ENCODE measurements at regions not wholly inside any gene's neighbourhood (a gene's known extent, or its start where the extent isn't known, plus 50 kb on each side); places are given as distances from the start of the nearest gene placed in this dataset.
A peak's percentile ranks its signal among the peaks of the same experiment; 100 is the strongest.

DNA sequence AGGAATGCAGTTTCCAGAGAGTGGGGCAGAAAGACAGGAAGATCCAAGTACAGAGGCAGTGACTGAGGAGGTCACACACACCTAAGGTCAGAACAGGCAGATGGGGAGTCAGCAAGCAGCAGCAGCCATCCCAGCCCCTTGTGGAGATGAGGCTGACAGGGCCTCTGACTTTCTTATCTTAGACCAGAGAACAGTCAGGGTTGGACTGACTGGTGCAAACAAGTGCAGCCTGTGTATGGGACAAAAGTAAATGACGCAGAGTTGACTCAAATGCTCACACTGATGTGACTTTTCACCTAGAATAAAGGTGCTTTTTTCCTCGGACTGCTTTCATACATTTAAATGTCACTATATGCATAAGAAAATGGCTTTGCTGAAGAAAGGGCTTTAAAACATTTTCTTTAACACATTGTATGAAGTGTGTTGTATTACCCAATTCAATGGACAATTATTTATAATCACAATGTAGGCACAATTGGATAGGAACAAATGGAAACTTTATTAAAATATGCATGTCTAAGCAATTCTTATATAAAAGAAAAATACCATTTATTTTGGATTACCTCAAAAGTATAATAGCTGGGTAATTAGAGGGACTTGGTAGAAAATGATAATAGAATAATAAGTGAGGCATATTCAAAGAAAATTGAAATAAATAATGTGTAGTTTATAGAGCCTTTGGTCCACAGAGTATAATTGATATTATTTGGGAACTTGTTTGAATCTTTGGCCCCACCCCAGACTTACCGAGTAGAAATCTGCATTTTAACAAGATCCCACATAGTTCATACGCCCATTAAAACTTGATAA lies 1321.5 kb upstream of the CELF4 start:
- H3K9ac ChIP-seq (ENCODE audit: low read depth, low read length, poor library complexity): no peak overlapping the region
- no peak overlapping the region for H2BK12ac ChIP-seq (ENCODE audit: low read length)
- H2AK5ac ChIP-seq (ENCODE audit: low read depth, low read length): no peak overlapping the region
- peak overlapping the region; percentile 15 for H3K14ac ChIP-seq (ENCODE audit: low read length)
- no peak overlapping the region for H2BK120ac ChIP-seq (ENCODE audit: low read depth, low read length)
- no peak overlapping the region for H3K23ac ChIP-seq (ENCODE audit: low read depth, low read length, poor library complexity)
- H3K36me3 ChIP-seq (replicated peaks in 1 of 2; ENCODE audit: control insufficient read depth in 2 of 2, insufficient read depth in 2 of 2, low read length in 2 of 2): no peaks in the 10 kb centered on the region
- H3K18ac ChIP-seq (ENCODE audit: low read length): no peak overlapping the region
- H3K79me1 ChIP-seq (ENCODE audit: low read depth, low read length): no peaks in the 10 kb centered on the region
- no peak overlapping the region for H2BK5ac ChIP-seq (ENCODE audit: low read length)
- H4K8ac ChIP-seq (ENCODE audit: low read depth, low read length): no peak overlapping the region
- no peak overlapping the region for H3K27ac ChIP-seq (replicated peaks; ENCODE audit: low read length)
- H2AFZ ChIP-seq (ENCODE audit: low read length): no peak overlapping the region
- H3K9me3 ChIP-seq (replicated peaks in 1 of 2; ENCODE audit: control insufficient read depth in 2 of 2, insufficient read depth in 1 of 2, low read depth in 1 of 2, low read length in 2 of 2): no peaks in the 10 kb centered on the region
- no peak overlapping the region for H4K91ac ChIP-seq (ENCODE audit: low read depth, low read length, poor library complexity)
- no CpG with 5 or more reads among the region's 4 CpGs for WGBS, 2 donors (ENCODE audit: extremely low coverage in 2 of 2, insufficient read length in 2 of 2, insufficient replicate concordance in 1 of 2)
- no peak overlapping the region for H3K4me3 ChIP-seq (ENCODE audit: low read length in 2 of 2)
- H2BK15ac ChIP-seq (ENCODE audit: low read length): no peak overlapping the region
- H3K4me2 ChIP-seq (ENCODE audit: insufficient read depth, low read length, poor library complexity, severe bottlenecking): no peak overlapping the region
- no peak overlapping the region for H3K4ac ChIP-seq (ENCODE audit: low read length)
- H3K4me1 ChIP-seq (ENCODE audit: control insufficient read depth in 2 of 2, insufficient read depth in 1 of 2, low read depth in 1 of 2, low read length in 2 of 2): no peaks in the 10 kb centered on the region
- DNase-seq (ENCODE audit: low spot score): no peak
- H3K27me3 ChIP-seq (ENCODE audit: control insufficient read depth in 3 of 3, insufficient read depth in 3 of 3, low read depth in 1 of 3, low read length in 3 of 3): no peaks in the 10 kb centered on the region

GRCh38 chr18:38886235-38886634 lies 1320.6 kb upstream of the CELF4 start:
- Histone ChIP-seq H2BK120ac (ENCODE audit: low read depth, low read length) (no peak overlapping the region), H3K27ac (replicated peaks; ENCODE audit: low read length) (no peak overlapping the region), H3K4me3 (ENCODE audit: low read length in 2 of 2) (no peak overlapping the region), H3K27me3 (ENCODE audit: control insufficient read depth in 3 of 3, insufficient read depth in 3 of 3, low read depth in 1 of 3, low read length in 3 of 3) (no peaks in the 10 kb centered on the region), H2BK12ac (ENCODE audit: low read length) (no peak overlapping the region), H2BK15ac (ENCODE audit: low read length) (no peak overlapping the region), H3K79me1 (ENCODE audit: low read depth, low read length) (no peaks in the 10 kb centered on the region), H2BK5ac (ENCODE audit: low read length) (no peak overlapping the region), H3K4ac (ENCODE audit: low read length) (no peak overlapping the region), H3K4me2 (ENCODE audit: insufficient read depth, low read length, poor library complexity, severe bottlenecking) (no peak overlapping the region), H3K18ac (ENCODE audit: low read length) (no peak overlapping the region), H2AK5ac (ENCODE audit: low read depth, low read length) (no peak overlapping the region), H3K23ac (ENCODE audit: low read depth, low read length, poor library complexity) (no peak overlapping the region), H3K9me3 (replicated peaks in 1 of 2; ENCODE audit: control insufficient read depth in 2 of 2, insufficient read depth in 1 of 2, low read depth in 1 of 2, low read length in 2 of 2) (no peaks in the 10 kb centered on the region), H3K36me3 (replicated peaks in 1 of 2; ENCODE audit: control insufficient read depth in 2 of 2, insufficient read depth in 2 of 2, low read length in 2 of 2) (no peaks in the 10 kb centered on the region), H2AFZ (ENCODE audit: low read length) (no peak overlapping the region), H3K14ac (ENCODE audit: low read length) (no peak overlapping the region), H4K91ac (ENCODE audit: low read depth, low read length, poor library complexity) (no peak overlapping the region), H3K4me1 (ENCODE audit: control insufficient read depth in 2 of 2, insufficient read depth in 1 of 2, low read depth in 1 of 2, low read length in 2 of 2) (no peaks in the 10 kb centered on the region), H3K9ac (ENCODE audit: low read depth, low read length, poor library complexity) (no peak overlapping the region), H4K8ac (ENCODE audit: low read depth, low read length) (no peak overlapping the region)
- WGBS, 2 donors (ENCODE audit: extremely low coverage in 2 of 2, insufficient read length in 2 of 2, insufficient replicate concordance in 1 of 2): no CpG with 5 or more reads among the region's 2 CpGs
- DNase-seq (ENCODE audit: low spot score): no peak

DNA sequence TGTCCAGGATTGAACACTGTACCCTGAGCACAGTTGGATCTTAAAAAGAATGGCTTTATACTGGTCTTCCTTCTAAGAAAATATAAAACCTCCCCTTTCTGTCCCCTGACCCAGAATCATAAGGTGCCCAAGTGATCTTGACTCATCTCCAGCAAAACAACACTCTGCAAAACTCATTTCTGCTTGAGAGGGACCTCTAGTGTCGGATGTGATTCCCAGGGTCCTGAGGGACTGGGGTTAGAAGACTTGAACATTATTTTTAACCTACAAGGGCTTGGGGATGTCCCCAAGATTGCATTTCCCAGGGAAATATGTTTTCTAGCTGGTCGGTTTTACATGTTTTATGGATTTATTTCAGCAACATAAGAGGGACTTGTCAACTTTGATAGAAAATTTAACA lies 1318.5 kb upstream of the CELF4 start:
- no peak overlapping the region for H4K91ac ChIP-seq (ENCODE audit: low read depth, low read length, poor library complexity)
- H3K9ac ChIP-seq (ENCODE audit: low read depth, low read length, poor library complexity): no peak overlapping the region
- no peak overlapping the region for H3K4me3 ChIP-seq (ENCODE audit: low read length in 2 of 2)
- H3K23ac ChIP-seq (ENCODE audit: low read depth, low read length, poor library complexity): no peak overlapping the region
- no peak overlapping the region for H3K4ac ChIP-seq (ENCODE audit: low read length)
- H3K27ac ChIP-seq (replicated peaks; ENCODE audit: low read length): no peak overlapping the region
- H3K36me3 ChIP-seq (replicated peaks in 1 of 2; ENCODE audit: control insufficient read depth in 2 of 2, insufficient read depth in 2 of 2, low read length in 2 of 2): no peaks in the 10 kb centered on the region
- H2BK12ac ChIP-seq (ENCODE audit: low read length): no peak overlapping the region
- H3K27me3 ChIP-seq (ENCODE audit: control insufficient read depth in 3 of 3, insufficient read depth in 3 of 3, low read depth in 1 of 3, low read length in 3 of 3): no peaks in the 10 kb centered on the region
- no peaks in the 10 kb centered on the region for H3K79me1 ChIP-seq (ENCODE audit: low read depth, low read length)
- no peak overlapping the region for H2AK5ac ChIP-seq (ENCODE audit: low read depth, low read length)
- no CpG with 5 or more reads among the region's 2 CpGs for WGBS, 2 donors (ENCODE audit: extremely low coverage in 2 of 2, insufficient read length in 2 of 2, insufficient replicate concordance in 1 of 2)
- no peak overlapping the region for H4K8ac ChIP-seq (ENCODE audit: low read depth, low read length)
- H3K4me2 ChIP-seq (ENCODE audit: insufficient read depth, low read length, poor library complexity, severe bottlenecking): no peak overlapping the region
- DNase-seq (ENCODE audit: low spot score): no peak
- H2BK120ac ChIP-seq (ENCODE audit: low read depth, low read length): no peak overlapping the region
- H2BK15ac ChIP-seq (ENCODE audit: low read length): no peak overlapping the region
- H3K4me1 ChIP-seq (ENCODE audit: control insufficient read depth in 2 of 2, insufficient read depth in 1 of 2, low read depth in 1 of 2, low read length in 2 of 2): no peaks in the 10 kb centered on the region
- H2AFZ ChIP-seq (ENCODE audit: low read length): no peak overlapping the region
- no peak overlapping the region for H3K18ac ChIP-seq (ENCODE audit: low read length)
- H2BK5ac ChIP-seq (ENCODE audit: low read length): no peak overlapping the region
- H3K14ac ChIP-seq (ENCODE audit: low read length): no peak overlapping the region
- H3K9me3 ChIP-seq (replicated peaks in 1 of 2; ENCODE audit: control insufficient read depth in 2 of 2, insufficient read depth in 1 of 2, low read depth in 1 of 2, low read length in 2 of 2): no peaks in the 10 kb centered on the region

DNA sequence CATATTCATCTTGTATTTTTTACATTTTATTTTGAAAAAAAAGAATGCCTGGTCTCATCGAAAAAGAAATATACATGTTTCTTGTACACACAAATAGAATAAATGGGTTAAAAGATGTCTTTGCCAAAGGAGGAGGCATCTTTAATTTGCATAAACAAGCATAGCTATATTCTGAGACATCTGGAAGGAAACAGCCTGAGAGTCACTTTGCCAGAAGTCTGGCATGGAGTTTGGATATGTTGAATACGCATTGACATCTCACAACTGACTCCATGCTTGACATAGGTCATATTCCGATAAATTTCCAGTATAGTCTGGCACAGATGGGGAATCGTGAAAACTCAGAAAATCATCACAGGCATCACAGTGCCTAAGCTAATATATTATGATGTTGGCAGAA lies 1317.5 kb upstream of the CELF4 start:
- H3K27ac ChIP-seq (replicated peaks; ENCODE audit: low read length): no peak overlapping the region

More for the DNA sequence above, 1317.5 kb upstream of the CELF4 start:
- Histone ChIP-seq H3K23ac (ENCODE audit: low read depth, low read length, poor library complexity) (no peak overlapping the region), H3K27me3 (ENCODE audit: control insufficient read depth in 3 of 3, insufficient read depth in 3 of 3, low read depth in 1 of 3, low read length in 3 of 3) (no peaks in the 10 kb centered on the region), H3K36me3 (replicated peaks in 1 of 2; ENCODE audit: control insufficient read depth in 2 of 2, insufficient read depth in 2 of 2, low read length in 2 of 2) (no peaks in the 10 kb centered on the region), H3K4ac (ENCODE audit: low read length) (no peak overlapping the region), H4K8ac (ENCODE audit: low read depth, low read length) (no peak overlapping the region), H3K14ac (ENCODE audit: low read length) (no peak overlapping the region), H2AFZ (ENCODE audit: low read length) (no peak overlapping the region), H3K4me2 (ENCODE audit: insufficient read depth, low read length, poor library complexity, severe bottlenecking) (no peak overlapping the region), H2BK12ac (ENCODE audit: low read length) (no peak overlapping the region), H2BK15ac (ENCODE audit: low read length) (no peak overlapping the region), H3K18ac (ENCODE audit: low read length) (no peak overlapping the region), H2BK5ac (ENCODE audit: low read length) (no peak overlapping the region), H3K79me1 (ENCODE audit: low read depth, low read length) (no peaks in the 10 kb centered on the region), H3K4me3 (ENCODE audit: low read length in 2 of 2) (no peak overlapping the region), H2BK120ac (ENCODE audit: low read depth, low read length) (no peak overlapping the region), H2AK5ac (ENCODE audit: low read depth, low read length) (no peak overlapping the region), H3K9ac (ENCODE audit: low read depth, low read length, poor library complexity) (no peak overlapping the region), H3K4me1 (ENCODE audit: control insufficient read depth in 2 of 2, insufficient read depth in 1 of 2, low read depth in 1 of 2, low read length in 2 of 2) (no peaks in the 10 kb centered on the region), H3K9me3 (replicated peaks in 1 of 2; ENCODE audit: control insufficient read depth in 2 of 2, insufficient read depth in 1 of 2, low read depth in 1 of 2, low read length in 2 of 2) (no peaks in the 10 kb centered on the region), H4K91ac (ENCODE audit: low read depth, low read length, poor library complexity) (no peak overlapping the region)
- WGBS, 2 donors (ENCODE audit: extremely low coverage in 2 of 2, insufficient read length in 2 of 2, insufficient replicate concordance in 1 of 2): no CpG with 5 or more reads among the region's 4 CpGs
- no peak for DNase-seq (ENCODE audit: low spot score)

All from neuronal stem cell (in vitro differentiated cells).